ENCODE measurements at regions not wholly inside any gene's neighbourhood (a gene's known extent, or its start where the extent isn't known, plus 50 kb on each side); places are given as distances from the start of the nearest gene placed in this dataset.

DNA sequence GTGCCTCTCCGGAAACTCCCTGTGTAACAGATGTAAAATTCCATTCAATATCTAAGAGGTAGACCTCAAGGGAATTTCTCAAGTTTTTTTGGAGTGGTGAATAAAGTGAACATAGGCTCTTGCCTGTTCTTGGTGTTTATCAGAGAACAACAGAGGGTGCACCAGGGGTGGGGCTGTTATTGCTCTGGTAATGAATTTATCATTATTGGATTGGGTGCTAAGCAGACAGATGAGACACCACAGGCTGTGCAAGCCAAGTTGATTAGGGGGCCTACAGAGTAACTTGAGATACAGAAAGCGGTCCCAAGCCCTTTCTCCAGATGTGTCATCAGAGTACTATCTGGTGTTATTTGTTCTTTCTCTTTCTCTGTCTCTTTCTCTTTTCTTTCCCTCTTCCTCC lies 286.3 kb downstream of the OSR1 start:
- Histone ChIP-seq H3K9me3 (ENCODE audit: control insufficient read depth, low read depth, low read length) (no peaks in the 10 kb centered on the region), H3K9ac (ENCODE audit: control insufficient read depth, extremely low read depth, insufficient read depth, low read length) (no peak overlapping the region), H3K4me2 (ENCODE audit: control insufficient read depth, extremely low read depth, insufficient read depth, low read depth, low read length) (no peak overlapping the region), H3K27ac (ENCODE audit: control insufficient read depth, insufficient read depth, low read length) (no peak overlapping the region), H3K4me3 (ENCODE audit: control insufficient read depth in 2 of 3, extremely low read depth in 1 of 3, insufficient read depth in 2 of 3, low read depth in 1 of 3, low read length in 3 of 3) (no peak overlapping the region), H3K9me1 (ENCODE audit: control insufficient read depth, extremely low read depth, insufficient read depth, low read length) (peaks cover 2% of the 10 kb centered on the region), H3K79me2 (ENCODE audit: control insufficient read depth, insufficient read depth, low read length) (no peaks in the 10 kb centered on the region), H3K36me3 (ENCODE audit: control insufficient read depth in 2 of 2, extremely low read depth in 1 of 2, insufficient read depth in 2 of 2, low read length in 2 of 2) (no peaks in the 10 kb centered on the region), H3K27me3 (ENCODE audit: control insufficient read depth, extremely low read depth, insufficient read depth, low read length) (no peaks in the 10 kb centered on the region), H4K20me1 (ENCODE audit: control insufficient read depth, extremely low read depth, insufficient read depth, low read length) (no peaks in the 10 kb centered on the region), H2AFZ (ENCODE audit: control insufficient read depth, low read length) (no peak overlapping the region), H3K4me1 (ENCODE audit: control insufficient read depth, extremely low read depth, insufficient read depth, low read length) (peaks cover 18% of the 10 kb centered on the region)
- TF ChIP-seq, protein P1, sequence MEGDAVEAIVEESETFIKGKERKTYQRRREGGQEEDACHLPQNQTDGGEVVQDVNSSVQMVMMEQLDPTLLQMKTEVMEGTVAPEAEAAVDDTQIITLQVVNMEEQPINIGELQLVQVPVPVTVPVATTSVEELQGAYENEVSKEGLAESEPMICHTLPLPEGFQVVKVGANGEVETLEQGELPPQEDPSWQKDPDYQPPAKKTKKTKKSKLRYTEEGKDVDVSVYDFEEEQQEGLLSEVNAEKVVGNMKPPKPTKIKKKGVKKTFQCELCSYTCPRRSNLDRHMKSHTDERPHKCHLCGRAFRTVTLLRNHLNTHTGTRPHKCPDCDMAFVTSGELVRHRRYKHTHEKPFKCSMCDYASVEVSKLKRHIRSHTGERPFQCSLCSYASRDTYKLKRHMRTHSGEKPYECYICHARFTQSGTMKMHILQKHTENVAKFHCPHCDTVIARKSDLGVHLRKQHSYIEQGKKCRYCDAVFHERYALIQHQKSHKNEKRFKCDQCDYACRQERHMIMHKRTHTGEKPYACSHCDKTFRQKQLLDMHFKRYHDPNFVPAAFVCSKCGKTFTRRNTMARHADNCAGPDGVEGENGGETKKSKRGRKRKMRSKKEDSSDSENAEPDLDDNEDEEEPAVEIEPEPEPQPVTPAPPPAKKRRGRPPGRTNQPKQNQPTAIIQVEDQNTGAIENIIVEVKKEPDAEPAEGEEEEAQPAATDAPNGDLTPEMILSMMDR (optimal IDR thresholded peaks at IDR 0.05 in 1 of 3, IDR thresholded peaks at IDR 0.05 in 1 of 3, conservative IDR thresholded peaks at IDR 0.05 in 1 of 3; ENCODE audit: extremely low read depth in 1 of 3, insufficient read depth in 2 of 3, low read length in 3 of 3), result no peak
- TF ChIP-seq EZH2 (IDR thresholded peaks at IDR 0.05; ENCODE audit: low read length), result no peak
- dilution Hi-C loops (cut with MboI; ENCODE audit: extremely low pct_ligation_motif_present, low sequenced_read_pairs), result no loop called here
- FAIRE-seq (no peak), DNase-seq (ENCODE audit: low read depth, low spot score) (no peak)

DNA sequence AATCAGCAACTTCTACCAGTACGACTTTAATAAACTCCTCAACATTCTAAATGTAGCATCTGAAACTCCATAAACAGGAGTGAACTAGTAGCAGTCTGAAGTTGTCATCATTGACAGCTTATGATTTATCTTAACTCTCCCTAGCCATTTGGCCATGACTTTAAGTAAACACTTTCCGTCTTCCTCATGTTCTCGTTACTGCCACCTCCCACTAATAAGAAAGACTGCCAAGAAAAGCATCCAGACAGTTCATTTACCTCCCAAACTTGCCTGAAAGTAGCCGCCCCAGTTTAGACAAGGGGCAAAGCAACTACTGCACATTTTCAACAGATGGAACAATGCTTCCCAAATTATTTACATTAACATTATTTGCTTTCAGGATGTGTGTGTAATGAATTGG lies 287.5 kb downstream of the OSR1 start:
- DNase-seq (ENCODE audit: low read depth, low spot score), result no peak
- dilution Hi-C loops (cut with MboI; ENCODE audit: extremely low pct_ligation_motif_present, low sequenced_read_pairs), result no loop called here
- H2AFZ ChIP-seq (ENCODE audit: control insufficient read depth, low read length), result no peak overlapping the region
- H3K27me3 ChIP-seq (ENCODE audit: control insufficient read depth, extremely low read depth, insufficient read depth, low read length), result no peaks in the 10 kb centered on the region
- H3K9ac ChIP-seq (ENCODE audit: control insufficient read depth, extremely low read depth, insufficient read depth, low read length), result no peak overlapping the region
- FAIRE-seq, result no peak
- H3K4me3 ChIP-seq (ENCODE audit: control insufficient read depth in 2 of 3, extremely low read depth in 1 of 3, insufficient read depth in 2 of 3, low read depth in 1 of 3, low read length in 3 of 3), result no peak overlapping the region
- H3K27ac ChIP-seq (ENCODE audit: control insufficient read depth, insufficient read depth, low read length), result no peak overlapping the region
- H3K9me1 ChIP-seq (ENCODE audit: control insufficient read depth, extremely low read depth, insufficient read depth, low read length), result peaks cover 2% of the 10 kb centered on the region
- no peaks in the 10 kb centered on the region for H3K36me3 ChIP-seq (ENCODE audit: control insufficient read depth in 2 of 2, extremely low read depth in 1 of 2, insufficient read depth in 2 of 2, low read length in 2 of 2)
- TF ChIP-seq, protein P1 (optimal IDR thresholded peaks at IDR 0.05 in 1 of 3, IDR thresholded peaks at IDR 0.05 in 1 of 3, conservative IDR thresholded peaks at IDR 0.05 in 1 of 3; ENCODE audit: extremely low read depth in 1 of 3, insufficient read depth in 2 of 3, low read length in 3 of 3), result no peak
- no peak for TF ChIP-seq EZH2 (IDR thresholded peaks at IDR 0.05; ENCODE audit: low read length)
- H3K9me3 ChIP-seq (ENCODE audit: control insufficient read depth, low read depth, low read length), result no peaks in the 10 kb centered on the region
- no peaks in the 10 kb centered on the region for H3K79me2 ChIP-seq (ENCODE audit: control insufficient read depth, insufficient read depth, low read length)
- no peak overlapping the region for H3K4me2 ChIP-seq (ENCODE audit: control insufficient read depth, extremely low read depth, insufficient read depth, low read depth, low read length)
- H3K4me1 ChIP-seq (ENCODE audit: control insufficient read depth, extremely low read depth, insufficient read depth, low read length), result peaks cover 18% of the 10 kb centered on the region
- H4K20me1 ChIP-seq (ENCODE audit: control insufficient read depth, extremely low read depth, insufficient read depth, low read length), result no peaks in the 10 kb centered on the region

Data from keratinocyte (primary cell).